Mesendoderm (in vitro differentiated cells): ENCODE measurements at regions not wholly inside any gene's neighbourhood (a gene's known extent, or its start where the extent isn't known, plus 50 kb on each side); places are given as distances from the start of the nearest gene placed in this dataset. TPM values are rescaled to one million over a fixed set of nuclear protein-coding genes. Genes with fewer than 3 reads are reported as not detected.

Experiments
- small RNA-seq: library from polyadenylated mRNA; stranded (forward); fragments of <200 nt; extraction: miRNeasy Mini kit (QIAGEN cat#:217004); gene quantifications from one replicate; pipeline ENCODE3, GENCODE V24; 2013; ENCODE audit not compliant: insufficient read depth

Small RNA genes lying in the stretch of these regions (small RNA-seq; reads per million reads assigned to genes)
- not detected for gene AC010881.1
- gene AC018880.2: not detected
